Middle frontal gyrus (tissue), 1 donor: ENCODE measurements at regions not wholly inside any gene's neighbourhood (a gene's known extent, or its start where the extent isn't known, plus 50 kb on each side); places are given as distances from the start of the nearest gene placed in this dataset.

ENCODE experiments used
- DNase-seq: peaks from one replicate; pipeline ENCODE4 v3.0.0-alpha.2; 2015; ENCODE audit warnings: low spot score; ENCODE audit errors: extremely low spot score

- DNase-seq = no peak
Observed at GRCh38 chr2:136407117-136407951, 289.4 kb upstream of the CXCR4 start.

- DNase-seq = no peak
Observed at GRCh38 chr2:136404925-136405324, 287.0 kb upstream of the CXCR4 start.

GRCh38 chr2:136404176-136404575, 286.2 kb upstream of the CXCR4 start:
- no peak for DNase-seq

- no peak for DNase-seq
Observed at GRCh38 chr2:136402281-136402680, 284.3 kb upstream of the CXCR4 start.

DNA sequence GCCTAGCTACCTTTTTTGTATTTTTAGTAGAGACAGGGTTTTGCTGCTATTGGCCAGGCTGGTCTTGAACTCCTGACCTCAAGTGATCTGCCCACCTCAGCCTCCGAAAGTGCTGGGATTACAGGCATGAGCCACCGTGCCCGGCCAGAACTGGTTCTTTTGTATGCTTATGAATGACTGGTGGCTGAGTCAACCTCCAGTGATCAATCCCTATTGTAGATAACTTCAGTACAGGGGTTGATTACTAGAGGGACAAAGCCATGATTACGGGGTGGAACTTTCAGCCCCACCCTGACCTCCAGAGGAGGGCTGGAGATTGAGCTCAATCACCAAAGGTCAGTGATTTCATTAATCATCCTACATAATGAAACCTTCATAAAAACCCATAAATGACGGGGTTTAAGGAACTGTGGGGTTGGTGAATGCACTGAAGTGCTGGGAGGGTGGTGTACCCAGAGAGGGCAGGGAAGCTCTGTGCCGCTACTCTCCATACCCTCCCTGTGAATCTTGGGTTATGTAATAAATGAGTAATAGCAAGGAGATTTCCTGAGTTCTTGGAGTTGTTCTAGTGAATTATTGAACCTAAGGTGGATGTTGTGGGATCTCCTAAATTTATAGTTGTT, 281.8 kb upstream of the CXCR4 start:
- no peak for DNase-seq

DNA sequence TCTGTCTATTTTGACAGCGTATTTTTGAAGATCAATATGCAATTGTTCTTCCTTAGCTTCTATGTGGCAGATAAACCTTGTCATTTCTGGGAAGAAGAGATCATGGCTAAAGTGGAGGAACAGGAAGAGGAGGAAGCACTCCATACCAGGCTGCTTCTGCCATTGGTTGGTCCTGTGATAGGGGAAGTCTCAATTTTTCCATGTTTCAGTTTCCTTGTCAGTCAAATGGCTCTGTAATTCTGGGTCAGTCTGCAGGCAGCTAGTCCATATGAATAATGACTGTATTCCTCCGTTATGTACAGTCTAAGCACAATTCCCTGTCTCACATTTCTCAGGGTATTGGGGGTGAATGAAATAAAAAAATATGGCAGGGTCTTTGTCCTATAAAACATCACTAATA, 277.6 kb upstream of the CXCR4 start:
- DNase-seq = no peak

DNA sequence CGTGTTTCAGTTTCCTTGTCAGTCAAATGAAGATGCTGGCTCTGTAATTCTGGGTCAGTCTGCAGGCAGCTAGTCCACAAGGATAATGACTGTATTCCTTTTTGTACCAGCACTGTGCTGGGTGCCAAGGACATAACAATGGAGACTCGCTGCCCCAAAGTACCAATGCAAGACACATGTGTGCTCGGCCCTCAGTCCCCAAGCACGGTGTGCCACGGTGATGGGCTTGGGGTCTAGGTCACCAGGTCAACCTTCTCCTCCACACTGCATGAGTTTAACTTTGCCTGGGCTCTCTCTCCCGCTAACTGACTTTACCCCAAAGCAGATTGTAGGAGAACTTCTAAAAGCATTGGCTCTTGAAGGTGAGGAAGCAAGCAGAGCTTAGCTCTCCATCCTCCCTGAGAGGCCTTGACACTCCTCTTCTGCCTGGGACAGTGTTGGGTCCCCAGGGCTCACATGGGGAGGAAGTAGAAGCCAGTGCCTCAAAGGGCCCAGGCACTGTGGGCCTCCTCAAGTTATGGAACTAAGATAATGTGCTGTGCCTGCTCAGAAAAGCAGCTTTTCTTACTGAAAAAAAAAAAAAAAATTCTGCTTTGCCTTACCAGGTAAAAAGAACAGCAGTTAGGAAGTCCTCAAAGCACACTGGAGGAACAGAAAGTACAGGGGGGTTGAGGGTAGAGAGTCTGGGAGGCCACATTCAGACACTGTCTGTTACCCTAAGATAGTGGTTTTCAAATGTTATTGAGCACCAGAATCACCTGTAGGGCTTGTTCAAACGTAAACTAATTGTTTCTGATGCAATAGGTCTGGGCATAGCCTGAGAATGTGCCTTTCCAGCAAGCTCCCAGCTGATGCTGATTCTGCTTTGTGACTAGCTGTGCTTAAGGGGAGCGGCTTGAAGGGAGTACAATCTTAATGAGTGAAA, 276.4 kb upstream of the CXCR4 start:
- DNase-seq = no peak

GRCh38 chr2:136393514-136393913, 275.6 kb upstream of the CXCR4 start:
- DNase-seq = no peak

GRCh38 chr2:136392897-136393505, 275.1 kb upstream of the CXCR4 start:
- no peak for DNase-seq

GRCh38 chr2:136389809-136390208, 271.9 kb upstream of the CXCR4 start:
- DNase-seq = no peak

GRCh38 chr2:136386046-136386445, 268.1 kb upstream of the CXCR4 start:
- DNase-seq = no peak

DNA sequence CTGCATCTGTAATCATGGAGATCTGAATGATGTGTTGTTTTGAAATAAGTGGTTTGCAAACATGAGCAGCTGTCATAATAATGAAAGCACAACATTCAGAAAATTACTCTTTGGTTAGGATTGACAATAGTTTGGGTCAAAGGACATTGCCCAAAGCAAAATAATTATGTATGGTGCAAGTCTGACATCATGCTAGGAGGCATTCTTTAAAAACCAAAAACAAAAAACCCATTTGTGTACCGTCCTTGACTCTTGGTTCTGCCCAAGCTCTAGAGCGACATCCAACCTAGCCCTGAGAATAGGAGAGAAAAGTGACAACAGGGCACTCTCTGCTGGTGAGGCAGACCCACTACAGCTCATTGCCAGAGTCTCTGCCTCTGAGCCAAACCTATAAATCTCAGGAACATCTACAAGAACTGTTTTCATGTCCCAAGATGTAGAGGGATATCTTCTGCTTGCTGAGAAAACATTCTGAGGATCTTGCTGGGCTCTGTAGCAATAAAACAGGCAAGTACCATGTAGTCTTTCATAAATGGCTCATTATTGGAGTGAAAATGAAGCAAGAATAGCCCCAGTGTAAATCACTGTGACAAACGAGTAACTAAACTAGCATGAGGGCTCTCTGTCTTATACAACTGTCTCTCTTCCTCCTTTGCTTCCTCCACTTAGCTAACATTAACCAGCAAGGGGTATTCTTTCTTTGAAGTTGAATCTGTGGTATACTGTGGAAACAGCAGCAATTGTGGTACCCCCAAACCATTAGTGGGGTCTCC, 266.8 kb upstream of the CXCR4 start:
- DNase-seq = no peak

GRCh38 chr2:136383167-136383566, 265.2 kb upstream of the CXCR4 start:
- DNase-seq = no peak

- DNase-seq = no peak
Observed at GRCh38 chr2:136381722-136382633, 264.0 kb upstream of the CXCR4 start.

DNA sequence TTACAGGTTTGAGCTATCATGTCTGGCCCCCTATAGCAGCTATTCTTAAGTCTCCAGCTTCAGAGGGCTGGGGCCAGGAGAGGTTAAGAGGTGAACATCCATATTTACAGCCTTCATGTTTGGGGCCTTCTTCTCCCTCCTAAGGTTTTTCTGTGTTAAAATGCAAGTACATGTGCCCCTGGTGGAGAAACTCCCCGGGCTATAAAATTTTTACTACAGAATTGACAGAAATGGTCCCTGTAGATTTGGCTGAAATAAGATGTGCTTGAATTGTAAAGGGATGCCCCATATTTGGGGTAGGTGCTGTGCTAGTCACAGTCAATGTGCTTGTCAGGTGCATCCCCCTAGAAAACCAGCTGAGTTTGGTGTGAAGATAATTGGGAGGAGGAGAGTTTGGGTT, 263.3 kb upstream of the CXCR4 start:
- DNase-seq = no peak

DNA sequence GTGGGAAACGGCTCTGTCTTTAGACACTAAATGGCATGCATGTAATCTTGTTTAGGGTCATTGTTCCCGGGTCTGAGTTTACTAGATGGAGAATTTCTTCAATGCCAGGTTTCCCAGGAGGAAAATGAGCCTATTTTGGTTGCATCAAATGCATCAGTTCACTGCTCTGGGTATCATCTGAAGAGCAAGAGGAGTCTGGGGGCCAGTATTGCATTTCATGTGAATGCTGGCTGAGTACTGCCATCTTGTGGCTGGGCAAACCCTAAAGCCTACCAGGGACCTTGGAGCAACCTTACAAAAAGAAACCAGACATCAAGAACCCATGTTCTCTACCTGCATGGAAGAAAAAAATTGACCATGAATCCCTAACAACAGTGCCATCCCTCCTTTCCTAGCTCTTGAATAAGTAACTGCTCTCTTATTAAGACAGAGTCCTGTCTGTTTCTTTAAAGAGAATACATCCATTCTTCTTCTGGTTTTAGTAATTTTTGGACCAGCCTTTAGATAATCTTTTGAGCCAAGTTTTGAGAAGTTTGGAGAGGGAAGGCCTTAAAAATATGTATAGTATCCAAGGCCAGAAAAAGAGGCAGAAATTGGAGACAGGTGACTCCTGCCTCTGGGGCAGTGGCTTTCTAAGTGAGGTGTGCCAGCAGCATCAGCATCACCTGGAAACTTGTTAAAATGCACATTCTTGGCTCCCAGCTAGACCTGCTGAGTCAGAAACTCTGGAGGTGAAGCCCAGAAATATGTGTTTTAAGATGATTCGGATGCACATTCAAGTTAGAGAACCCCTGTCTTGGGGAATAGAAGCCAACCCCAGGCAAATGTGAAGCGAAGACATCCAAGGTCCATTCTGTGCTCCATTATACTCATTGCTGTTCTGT, 261.0 kb upstream of the CXCR4 start:
- no peak for DNase-seq

- DNase-seq = no peak
Observed at GRCh38 chr2:136377423-136378382, 259.8 kb upstream of the CXCR4 start.
